HG02981 (cell line): ENCODE measurements at regions not wholly inside any gene's neighbourhood (a gene's known extent, or its start where the extent isn't known, plus 50 kb on each side); places are given as distances from the start of the nearest gene placed in this dataset.
"Not testable (repeated sequence)": the region's sequence is repeated elsewhere in the genome, so short reads cannot be mapped to it uniquely, and the experiment has no call there.

ENCODE experiments used
- ATAC-seq: cut with Tn5 transposase; IDR thresholded peaks from one replicate; pipeline ENCODE4 v1.9.1; 2021; ENCODE audit warnings: mild to moderate bottlenecking, moderate library complexity; ENCODE audit not compliant: unreplicated experiment

DNA sequence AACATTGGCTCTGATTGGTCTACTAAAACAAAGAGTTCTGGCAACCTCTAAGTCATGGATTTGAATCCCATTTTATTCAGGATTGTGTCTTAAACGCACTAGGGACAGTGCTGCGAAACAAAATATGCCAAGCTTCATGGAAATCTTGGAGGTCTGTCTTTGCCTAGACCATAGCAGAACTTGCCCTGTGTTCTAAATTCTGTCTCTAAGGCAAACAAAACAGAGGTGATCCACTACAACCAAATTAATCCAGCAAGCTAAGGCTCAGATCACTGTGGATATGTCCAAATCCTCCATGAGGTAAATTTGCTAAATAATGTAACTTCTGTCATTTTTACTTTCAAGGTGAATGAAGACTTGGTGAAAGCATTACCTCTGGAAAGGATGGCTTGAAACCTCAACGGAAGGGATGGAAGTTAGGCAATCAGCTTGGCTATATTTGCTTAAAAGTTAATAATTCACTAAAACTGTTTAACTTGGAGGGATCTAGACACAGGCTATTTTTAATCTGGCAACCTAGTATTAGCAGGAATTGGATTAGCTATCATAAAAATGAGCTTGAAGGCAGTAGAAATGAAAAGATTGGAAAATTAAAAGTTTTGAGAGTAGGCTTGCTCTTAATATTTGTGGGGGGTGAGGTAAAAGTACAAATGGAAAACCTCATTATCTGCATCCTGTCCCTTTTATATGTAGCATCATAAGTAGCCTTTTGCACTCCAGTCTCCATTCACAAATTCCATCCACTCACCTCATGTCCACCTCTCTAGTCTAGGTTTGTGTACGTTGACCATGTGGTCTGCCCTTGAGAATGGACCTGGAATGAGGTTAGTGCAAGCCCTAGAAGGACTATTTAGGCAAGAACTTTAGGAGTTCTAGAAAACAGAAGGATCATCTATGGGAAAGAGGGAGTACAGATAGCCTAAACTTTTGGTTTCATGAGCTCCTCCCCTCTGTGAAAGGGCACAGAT is 176.2 kb downstream of the SMC2 start:
- no peak for ATAC-seq

DNA sequence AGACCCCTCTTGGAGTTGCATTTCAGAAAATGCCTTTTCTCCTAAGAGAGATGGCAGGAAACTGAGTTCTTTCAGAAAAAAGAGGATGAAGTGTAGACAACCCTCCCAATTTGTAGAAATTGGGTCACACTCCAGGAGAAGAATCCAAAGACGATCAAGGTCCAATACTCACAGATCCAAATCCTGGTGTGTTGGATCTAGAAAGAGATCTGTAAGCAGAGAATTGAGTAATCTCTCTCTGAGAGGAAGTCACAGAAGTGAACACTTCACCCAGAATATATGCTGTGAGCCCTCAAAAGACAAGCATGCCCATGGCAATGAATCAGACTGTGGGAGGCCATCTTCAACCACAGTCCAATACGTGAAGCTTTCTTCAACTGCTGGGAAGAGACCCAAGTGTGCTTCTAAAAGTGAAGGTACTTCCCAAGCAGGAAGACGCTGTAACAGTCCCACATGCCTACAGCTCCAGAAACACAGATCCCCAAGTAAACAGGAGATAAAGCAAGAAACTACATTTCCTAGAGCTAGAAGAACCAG is 182.7 kb downstream of the SMC2 start:
- no peak for ATAC-seq

- no peak for ATAC-seq
Observed at GRCh38 chr9:104278929-104279496, 184.9 kb downstream of the SMC2 start.

DNA sequence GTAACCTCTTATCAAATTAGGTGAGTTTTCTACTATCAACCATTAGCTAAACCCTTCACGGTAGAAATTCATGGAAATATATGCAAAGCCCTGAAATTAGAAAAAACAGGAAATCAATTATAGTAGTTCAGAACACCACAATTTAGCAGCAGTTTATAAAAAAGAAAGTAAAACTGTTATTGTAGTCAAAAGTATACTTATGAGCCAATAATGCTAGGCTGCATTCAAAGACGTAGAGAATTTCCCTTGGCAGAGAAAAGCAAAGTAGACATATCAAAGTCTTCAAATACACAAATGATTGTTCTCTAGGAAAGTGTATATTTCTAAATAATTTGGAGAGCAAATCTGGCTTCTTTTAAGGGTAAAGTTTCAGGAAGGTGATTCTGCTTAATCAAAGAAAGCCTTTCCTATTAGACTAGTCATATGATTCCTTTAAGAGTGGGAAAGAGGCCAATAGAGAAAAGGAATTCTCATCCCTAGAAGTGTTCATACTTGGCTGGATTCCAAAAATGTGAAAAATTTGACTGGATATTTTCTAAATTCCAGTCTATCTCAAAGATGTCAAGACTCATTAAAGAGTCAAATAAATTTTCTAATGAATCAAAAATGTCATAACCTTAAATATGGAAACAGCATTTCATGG is 185.5 kb downstream of the SMC2 start:
- ATAC-seq = no peak

DNA sequence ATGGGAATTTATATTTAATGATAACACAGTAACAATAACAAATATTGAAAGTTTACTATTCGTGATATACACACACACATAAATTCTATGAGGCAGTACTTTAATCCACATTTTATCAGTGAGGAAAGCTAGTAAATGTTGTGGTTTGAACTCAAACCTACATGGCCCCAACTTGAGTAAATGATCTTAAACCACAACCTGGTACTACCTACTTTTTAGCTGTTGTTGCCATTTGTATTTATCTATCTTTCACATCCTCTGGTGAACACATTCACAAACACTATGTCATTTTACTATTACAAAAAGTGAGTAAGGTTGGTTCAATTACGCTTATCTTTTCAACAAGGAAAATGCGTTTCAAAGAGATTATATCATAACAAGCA is 186.1 kb downstream of the SMC2 start:
- no peak for ATAC-seq

GRCh38 chr9:104280711-104281110 is 186.6 kb downstream of the SMC2 start:
- ATAC-seq = no peak

GRCh38 chr9:104286187-104286586 is 192.1 kb downstream of the SMC2 start:
- no peak for ATAC-seq

GRCh38 chr9:104286799-104287198 is 192.7 kb downstream of the SMC2 start:
- no peak for ATAC-seq

DNA sequence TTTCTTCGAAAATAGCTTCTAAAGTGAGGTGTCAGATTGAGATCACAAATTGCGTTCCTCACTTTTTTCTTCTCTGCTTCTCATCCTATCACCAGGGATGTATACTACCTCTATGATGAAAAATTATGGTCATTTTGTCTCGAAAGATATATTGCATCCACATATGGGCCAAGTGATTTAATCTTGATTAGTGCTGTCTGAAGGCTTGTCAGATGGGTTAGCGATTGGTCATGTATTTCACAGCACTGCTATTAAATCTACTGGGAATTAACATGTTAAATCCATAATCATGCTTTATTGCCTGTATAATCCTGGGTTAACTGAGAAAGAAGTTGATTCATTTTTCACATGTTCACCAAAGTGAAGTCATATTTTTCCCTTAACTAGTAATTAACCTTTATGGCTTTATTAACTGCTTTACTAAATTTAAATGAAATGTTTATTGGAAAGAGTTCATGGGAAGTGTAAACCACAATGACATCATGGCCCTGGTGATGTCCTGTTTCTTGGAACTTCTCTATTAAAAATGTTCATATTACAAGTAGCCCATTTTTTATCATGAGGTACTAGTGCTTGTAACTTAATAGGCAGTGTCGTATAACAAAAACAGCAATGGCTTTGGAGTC is 193.3 kb downstream of the SMC2 start:
- no peak for ATAC-seq

DNA sequence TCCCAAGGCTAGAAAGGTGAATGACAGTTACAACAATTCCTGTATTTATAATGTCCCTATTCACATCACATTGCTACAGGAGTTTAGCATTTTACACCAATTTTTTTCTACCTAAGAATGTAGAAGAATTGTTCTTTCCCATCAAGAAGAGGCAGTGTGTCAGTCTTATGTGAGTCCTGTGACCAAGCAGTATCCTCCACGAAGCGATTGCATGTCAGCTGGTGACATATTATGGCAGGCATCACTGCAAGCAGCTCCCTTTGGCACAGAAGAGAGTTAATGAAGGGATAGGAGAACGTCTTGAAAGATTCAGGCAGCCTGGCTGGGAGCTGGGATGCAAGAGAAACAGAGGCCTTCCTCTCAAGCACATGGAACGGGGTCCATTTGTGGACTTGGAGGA is 199.8 kb downstream of the SMC2 start:
- ATAC-seq = no peak

GRCh38 chr9:104300124-104300523 is 203.9 kb upstream of the OR13F1 start:
- ATAC-seq = no peak

- no peak for ATAC-seq
Observed at GRCh38 chr9:104301755-104302154, 202.3 kb upstream of the OR13F1 start.

- no peak for ATAC-seq
Observed at GRCh38 chr9:104302775-104303174, 201.3 kb upstream of the OR13F1 start.

DNA sequence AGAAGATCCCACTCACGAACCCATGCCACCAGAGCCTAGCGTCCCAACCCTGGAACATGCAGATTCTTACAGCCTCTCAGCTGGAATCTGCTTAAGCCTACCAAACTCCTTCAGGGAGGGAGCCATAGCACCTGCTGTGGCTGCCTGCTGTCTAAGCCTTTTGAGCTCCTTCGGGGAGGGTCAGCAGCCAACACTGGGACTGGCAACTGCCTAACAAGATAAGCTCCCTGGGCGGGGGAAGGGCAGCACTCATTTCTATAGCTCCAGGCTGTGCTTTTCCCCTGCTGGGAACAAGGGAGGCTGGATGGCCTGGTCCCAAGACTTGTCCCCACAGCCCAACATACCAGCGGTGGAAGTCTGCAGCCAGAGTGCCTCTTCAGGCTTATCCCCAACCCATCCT is 199.1 kb upstream of the OR13F1 start:
- no peak for ATAC-seq

DNA sequence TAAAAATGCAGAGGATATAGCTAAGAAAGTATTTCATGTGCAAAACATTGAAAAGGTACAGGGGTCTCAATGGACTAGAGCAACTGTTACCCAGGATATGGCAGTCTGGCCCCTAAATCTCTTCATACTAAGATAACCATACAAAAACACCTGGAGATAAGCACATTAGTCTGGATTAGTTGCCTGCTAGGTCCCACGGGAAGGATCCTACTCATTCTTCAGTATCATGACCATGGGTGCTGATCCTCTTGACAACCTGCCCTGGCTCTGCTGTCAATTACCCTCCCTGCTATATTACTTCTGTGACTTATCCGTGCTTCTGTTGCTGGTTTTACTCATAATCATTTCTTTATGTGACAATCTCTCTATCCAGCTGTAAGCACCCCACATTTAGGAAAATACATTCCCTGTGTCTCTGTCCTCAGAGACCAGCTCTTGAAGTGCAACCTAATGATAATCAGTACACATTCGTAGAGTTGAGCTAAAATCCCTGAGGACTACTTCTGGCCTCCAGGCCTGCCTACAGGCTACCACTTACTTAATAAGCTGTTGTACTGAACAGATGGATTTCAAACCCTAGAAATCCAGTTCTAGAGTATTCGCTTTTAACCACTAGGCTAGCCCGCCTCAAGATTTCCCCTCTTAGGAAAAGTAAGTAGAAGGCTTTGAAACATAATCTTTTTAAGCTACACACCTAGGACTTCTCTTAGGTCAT is 190.5 kb upstream of the OR13F1 start:
- no peak for ATAC-seq

GRCh38 chr9:104316201-104317009 is 187.7 kb upstream of the OR13F1 start:
- ATAC-seq = not testable (repeated sequence)

- no peak for ATAC-seq
Observed at GRCh38 chr9:104319198-104319597, 184.9 kb upstream of the OR13F1 start.

DNA sequence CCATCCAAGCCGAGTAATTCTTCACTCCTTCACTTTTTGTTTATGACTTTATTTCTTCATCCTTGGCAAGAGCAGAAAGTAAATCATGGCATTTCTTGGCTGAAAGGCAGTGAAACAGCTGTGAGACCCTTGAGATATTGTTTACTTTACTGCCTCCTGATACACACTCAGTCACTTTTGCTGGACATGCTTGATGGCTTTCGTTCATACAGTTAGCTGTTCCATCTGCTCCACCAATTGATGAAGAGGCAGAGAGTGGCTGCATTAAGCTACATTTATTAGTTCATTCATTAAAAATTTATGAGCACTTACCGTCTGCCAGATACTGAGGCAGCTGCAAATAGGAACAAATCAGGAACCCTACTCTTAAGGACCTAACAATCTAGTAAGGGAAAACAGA is 184.4 kb upstream of the OR13F1 start:
- no peak for ATAC-seq

GRCh38 chr9:104322596-104322995 is 181.5 kb upstream of the OR13F1 start:
- ATAC-seq = no peak
